ENCODE measurements at regions not wholly inside any gene's neighbourhood (a gene's known extent, or its start where the extent isn't known, plus 50 kb on each side); places are given as distances from the start of the nearest gene placed in this dataset.
"Not testable (repeated sequence)": the region's sequence is repeated elsewhere in the genome, so short reads cannot be mapped to it uniquely, and the experiment has no call there.

DNA sequence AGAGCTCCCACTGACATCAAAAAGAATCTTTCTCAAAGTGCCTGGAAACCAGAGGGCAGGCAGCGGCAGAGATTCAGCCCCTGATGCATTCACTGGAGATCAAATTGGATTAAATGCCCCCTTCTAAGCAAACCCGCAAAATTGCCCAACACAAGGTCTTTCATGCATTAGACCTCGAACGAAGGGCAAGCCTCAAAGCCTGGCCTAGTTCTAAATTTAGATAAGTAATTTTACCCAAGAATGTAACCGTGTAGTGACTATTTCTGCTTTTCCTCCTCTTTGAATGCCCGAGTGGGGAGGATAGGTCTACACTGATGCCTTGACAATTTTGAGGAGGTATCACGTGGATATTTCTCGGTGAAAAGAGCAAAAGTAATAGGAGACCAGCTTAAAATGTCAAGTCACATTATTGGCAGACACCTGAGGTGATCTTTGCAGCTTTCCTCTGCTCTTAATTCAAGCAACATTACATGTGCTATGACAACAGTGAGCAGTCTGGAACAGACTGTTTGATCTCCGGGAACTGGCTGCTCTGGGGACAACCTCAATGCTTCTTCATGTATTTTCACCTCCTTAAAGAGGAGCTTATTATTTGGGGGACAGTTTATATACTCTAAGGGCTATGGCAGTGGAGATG, 1263.5 kb upstream of the AUTS2 start:
- FAIRE-seq (no peak), DNase-seq (ENCODE audit: low spot score) (no peak)

- DNase-seq (ENCODE audit: low spot score) (no peak), FAIRE-seq (no peak)
Observed at GRCh38 chr7:68336594-68336993, 1261.7 kb upstream of the AUTS2 start.

DNA sequence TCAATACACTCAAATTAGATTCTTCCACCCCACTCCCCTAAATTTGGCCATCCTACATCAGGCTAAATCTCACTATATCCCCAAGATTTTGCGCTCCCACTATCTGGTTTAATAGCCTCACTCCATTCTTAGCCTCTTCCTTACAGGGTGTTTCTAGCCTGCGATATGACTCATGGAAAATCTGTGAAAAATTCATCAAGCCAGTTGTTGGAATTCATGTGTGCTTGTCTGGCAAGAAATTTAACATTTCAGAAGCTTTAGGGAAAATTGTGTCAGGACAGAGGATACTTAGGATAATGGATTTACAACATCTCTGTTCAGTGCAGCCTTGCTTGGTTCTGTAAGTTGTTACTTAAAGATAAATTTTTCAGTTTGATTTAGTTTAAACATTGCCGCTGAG, 1249.9 kb upstream of the AUTS2 start:
- DNase-seq (ENCODE audit: low spot score) (no peak), FAIRE-seq (no peak)

GRCh38 chr7:68362745-68363518, 1235.3 kb upstream of the AUTS2 start:
- DNase-seq (ENCODE audit: low spot score): no peak
- FAIRE-seq: no peak

GRCh38 chr7:68364886-68365625, 1233.2 kb upstream of the AUTS2 start:
- FAIRE-seq (no peak), DNase-seq (ENCODE audit: low spot score) (no peak)

- DNase-seq (ENCODE audit: low spot score) (no peak), FAIRE-seq (no peak)
Observed at GRCh38 chr7:68371985-68372384, 1226.3 kb upstream of the AUTS2 start.

GRCh38 chr7:68376131-68376661, 1222.1 kb upstream of the AUTS2 start:
- DNase-seq (ENCODE audit: low spot score) (no peak), FAIRE-seq (no peak)

DNA sequence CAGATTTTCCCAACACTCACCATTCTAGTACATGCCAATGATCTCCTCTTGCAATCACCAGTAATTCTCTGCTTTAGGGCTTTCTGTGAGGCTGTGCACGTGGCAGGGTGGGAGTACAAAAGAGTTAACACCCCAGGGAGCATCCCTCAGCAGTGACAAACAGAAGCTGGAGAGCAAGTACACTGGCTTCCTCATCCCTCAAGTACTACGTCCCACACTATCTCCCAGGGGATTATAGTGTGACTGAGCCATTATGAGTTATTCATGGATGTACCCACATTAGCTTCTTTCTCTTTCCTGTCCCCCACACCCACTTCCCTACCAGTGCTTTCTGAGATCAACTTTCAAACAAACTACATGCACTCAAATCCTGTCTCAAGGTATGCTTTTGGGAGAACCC, 1216.5 kb upstream of the AUTS2 start:
- no peak for DNase-seq (ENCODE audit: low spot score)
- FAIRE-seq: no peak

- DNase-seq (ENCODE audit: low spot score) (no peak), FAIRE-seq (no peak)
Observed at GRCh38 chr7:68384581-68384980, 1213.7 kb upstream of the AUTS2 start.

DNA sequence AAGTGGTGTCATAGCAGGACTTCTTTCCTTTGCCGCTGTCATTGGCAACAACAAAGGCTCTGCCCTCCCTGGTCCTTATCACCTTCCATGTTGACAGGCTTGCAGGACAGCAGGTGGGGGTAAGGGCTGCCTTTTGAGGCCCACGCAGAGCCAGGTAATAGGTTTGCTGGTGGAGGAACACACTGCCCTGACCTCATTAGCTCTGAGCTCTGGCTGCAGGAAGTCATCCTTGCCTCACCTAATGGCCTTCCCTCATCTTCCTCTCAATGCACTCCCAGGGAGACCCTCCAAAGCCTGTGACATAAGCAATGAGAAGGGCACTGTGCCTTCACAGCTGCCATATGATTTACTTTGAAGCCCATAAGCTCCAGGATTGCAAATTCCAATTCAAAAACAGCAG, 1205.2 kb upstream of the AUTS2 start:
- FAIRE-seq (no peak), DNase-seq (ENCODE audit: low spot score) (no peak)

DNA sequence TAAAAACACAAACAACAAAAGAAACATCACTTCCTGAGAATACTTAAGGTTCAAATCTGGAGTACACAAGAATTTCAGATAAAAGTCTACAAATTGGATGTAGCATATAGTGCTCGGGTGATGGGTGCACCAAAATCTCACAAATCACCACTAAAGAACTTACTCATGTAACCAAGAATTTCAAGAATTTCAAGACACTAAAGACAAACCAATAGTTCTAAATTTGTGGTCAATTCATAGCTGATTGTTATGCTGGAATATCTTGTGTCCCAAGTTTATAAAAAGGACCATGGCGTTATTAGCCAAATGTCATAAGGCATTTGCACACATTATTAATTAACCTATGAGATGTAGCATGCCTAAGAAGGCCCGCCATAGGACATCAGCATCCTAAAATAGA, 1204.1 kb upstream of the AUTS2 start:
- no peak for FAIRE-seq
- DNase-seq (ENCODE audit: low spot score): no peak

DNA sequence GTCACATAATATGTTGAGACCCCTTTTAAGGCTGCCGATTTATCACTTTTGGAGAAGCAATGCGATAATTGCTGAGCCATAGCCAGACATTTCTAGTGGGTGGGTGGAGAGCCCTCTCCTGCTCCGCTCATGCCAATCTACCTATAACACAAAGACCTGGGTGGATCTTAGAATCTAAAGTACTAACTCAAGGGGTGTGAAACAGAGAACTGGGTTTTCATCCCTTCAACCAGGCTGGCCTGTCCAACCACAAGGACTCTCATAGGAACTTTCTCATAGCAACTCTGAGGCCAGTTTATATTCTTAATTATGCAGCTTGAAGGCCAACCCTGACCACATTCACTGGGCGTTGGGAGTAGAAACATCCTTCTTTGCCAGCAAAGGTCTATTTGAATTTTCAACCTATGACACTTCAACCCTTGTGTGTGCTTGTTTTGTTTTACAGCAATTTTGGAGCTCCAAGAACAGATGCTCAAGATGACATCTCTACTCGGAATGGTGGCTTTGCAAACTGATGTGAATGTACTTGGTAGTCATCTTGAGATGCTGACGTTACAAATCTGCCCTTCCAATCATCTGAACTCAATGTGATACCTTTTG, 1198.2 kb upstream of the AUTS2 start:
- DNase-seq (ENCODE audit: low spot score) (no peak), FAIRE-seq (no peak)

- no peak for DNase-seq (ENCODE audit: low spot score)
- FAIRE-seq: no peak
Observed at GRCh38 chr7:68400783-68401182, 1197.5 kb upstream of the AUTS2 start.

GRCh38 chr7:68401313-68401712, 1197.0 kb upstream of the AUTS2 start:
- DNase-seq (ENCODE audit: low spot score): no peak
- no peak for FAIRE-seq

DNA sequence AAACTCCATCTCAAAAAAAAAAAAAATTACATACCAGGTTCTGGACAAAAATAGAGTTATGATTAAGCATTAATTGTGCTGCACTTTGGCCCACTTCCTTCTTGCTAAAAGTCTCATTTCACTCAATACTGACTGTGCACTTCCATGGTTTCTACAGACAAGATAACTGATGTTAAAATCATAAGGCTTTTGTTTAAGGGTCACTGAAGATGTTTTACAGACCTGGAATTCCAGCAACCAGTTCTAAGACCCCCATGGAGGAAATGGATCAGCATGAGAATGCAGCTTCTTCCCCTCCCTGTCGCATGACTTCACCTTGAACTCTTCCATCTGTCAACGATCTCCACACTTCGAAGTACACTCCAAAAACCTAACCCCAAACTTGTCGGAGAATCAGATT, 1191.8 kb upstream of the AUTS2 start:
- no peak for DNase-seq (ENCODE audit: low spot score)
- no peak for FAIRE-seq

GRCh38 chr7:68407460-68407859, 1190.8 kb upstream of the AUTS2 start:
- FAIRE-seq (no peak), DNase-seq (ENCODE audit: low spot score) (no peak)

- FAIRE-seq (no peak), DNase-seq (ENCODE audit: low spot score) (no peak)
Observed at GRCh38 chr7:68408873-68409272, 1189.4 kb upstream of the AUTS2 start.

DNA sequence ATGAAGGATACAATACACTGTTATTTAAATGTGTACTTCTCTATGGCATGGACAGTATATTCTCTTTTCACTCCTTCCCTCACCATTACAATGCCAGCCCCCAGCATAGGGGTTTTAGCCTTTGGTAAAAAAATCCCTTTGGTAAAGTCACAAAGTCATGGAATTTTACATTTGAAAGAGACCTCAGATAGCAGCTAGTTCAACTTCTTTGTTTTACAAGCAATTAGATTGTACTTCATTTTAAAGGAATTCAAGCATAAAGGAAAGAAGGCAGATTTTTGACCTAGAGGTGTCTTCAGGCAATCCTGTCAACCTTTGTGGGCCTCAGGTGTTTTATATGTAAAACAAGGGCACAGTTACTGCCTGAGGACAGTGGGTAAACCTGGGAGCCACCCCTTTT, 1188.4 kb upstream of the AUTS2 start:
- no peak for FAIRE-seq
- DNase-seq (ENCODE audit: low spot score): no peak

- not testable (repeated sequence) for DNase-seq (ENCODE audit: low spot score); FAIRE-seq
Observed at GRCh38 chr7:68410693-68411092, 1187.6 kb upstream of the AUTS2 start.

DNA sequence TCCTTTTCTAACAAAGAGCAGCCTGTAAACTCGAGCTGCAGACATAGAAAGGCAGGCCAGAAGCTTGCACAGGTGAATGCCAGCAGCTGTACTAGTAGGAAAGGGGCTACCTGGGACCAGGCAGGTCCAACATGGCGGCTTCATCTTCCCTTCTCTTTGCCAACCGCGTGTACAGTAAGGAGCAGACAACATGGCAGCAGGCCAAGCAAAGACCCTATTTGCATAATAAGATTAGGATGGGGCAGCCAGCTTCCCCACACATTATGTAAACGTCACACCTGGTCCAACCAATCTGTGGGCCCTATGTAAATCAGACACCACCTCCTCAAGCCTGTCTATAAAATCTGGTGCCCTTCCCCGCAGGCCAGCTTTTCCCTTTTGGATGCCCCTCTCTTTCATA, 1186.5 kb upstream of the AUTS2 start:
- DNase-seq (ENCODE audit: low spot score) (no peak), FAIRE-seq (no peak)

GRCh38 chr7:68414631-68415425, 1183.4 kb upstream of the AUTS2 start:
- DNase-seq (ENCODE audit: low spot score) (no peak), FAIRE-seq (no peak)

Measured in urothelium cell line (cell line).